GM12801 (cell line): ENCODE measurements at regions not wholly inside any gene's neighbourhood (a gene's known extent, or its start where the extent isn't known, plus 50 kb on each side); places are given as distances from the start of the nearest gene placed in this dataset.

Source experiments
- CTCF ChIP-seq: IDR thresholded peaks from one replicate; pipeline ENCODE4 v1.5.1; 2011; ENCODE audit warnings: control low read depth; ENCODE audit not compliant: insufficient read length; ENCODE audit errors: extremely low read depth

GRCh38 chr11:24264868-24265267 lies 232.0 kb upstream of the LUZP2 start:
- TF ChIP-seq CTCF: no peak

GRCh38 chr11:24267014-24267413 lies 229.8 kb upstream of the LUZP2 start:
- no peak for TF ChIP-seq CTCF

- no peak for TF ChIP-seq CTCF
These were observed 225.1 kb upstream of the LUZP2 start for GRCh38 chr11:24271798-24272197.

GRCh38 chr11:24286238-24286637 lies 210.6 kb upstream of the LUZP2 start:
- no peak for TF ChIP-seq CTCF

- TF ChIP-seq CTCF: no peak
These were observed 207.6 kb upstream of the LUZP2 start for GRCh38 chr11:24289301-24289700.

- TF ChIP-seq CTCF: no peak
These were observed 202.9 kb upstream of the LUZP2 start for GRCh38 chr11:24293964-24294363.

- TF ChIP-seq CTCF: no peak
These were observed 201.5 kb upstream of the LUZP2 start for GRCh38 chr11:24295360-24295759.

GRCh38 chr11:24297461-24297860 lies 199.4 kb upstream of the LUZP2 start:
- no peak for TF ChIP-seq CTCF
